HG03354 (cell line): ENCODE measurements at regions not wholly inside any gene's neighbourhood (a gene's known extent, or its start where the extent isn't known, plus 50 kb on each side); places are given as distances from the start of the nearest gene placed in this dataset.

Experiments
- ATAC-seq: cut with Tn5 transposase; IDR thresholded peaks from one replicate; pipeline ENCODE4 v1.9.1; 2021; ENCODE audit warnings: mild to moderate bottlenecking; ENCODE audit not compliant: unreplicated experiment, poor library complexity, severe bottlenecking

GRCh38 chr18:43213816-43214215, 63.5 kb downstream of the SYT4 start:
- ATAC-seq, result no peak

- ATAC-seq, result no peak
These were observed 66.2 kb downstream of the SYT4 start for GRCh38 chr18:43211059-43211458.

GRCh38 chr18:43195421-43195820, 79.9 kb upstream of the RIT2 start:
- ATAC-seq, result no peak

GRCh38 chr18:43193336-43193735, 77.9 kb upstream of the RIT2 start:
- no peak for ATAC-seq

GRCh38 chr18:43192408-43192807, 76.9 kb upstream of the RIT2 start:
- peak; percentile 47 for ATAC-seq

- ATAC-seq, result no peak
These were observed 66.2 kb upstream of the RIT2 start for GRCh38 chr18:43181711-43182110.

- no peak for ATAC-seq
These were observed 65.3 kb upstream of the RIT2 start for GRCh38 chr18:43180814-43181213.

GRCh38 chr18:43175257-43175656, 59.8 kb upstream of the RIT2 start:
- no peak for ATAC-seq

GRCh38 chr18:43170586-43170985, 55.1 kb upstream of the RIT2 start:
- ATAC-seq, result no peak
